NCI-H774 (cell line): ENCODE measurements at regions not wholly inside any gene's neighbourhood (a gene's known extent, or its start where the extent isn't known, plus 50 kb on each side); places are given as distances from the start of the nearest gene placed in this dataset.
"Not testable (repeated sequence)": the region's sequence is repeated elsewhere in the genome, so short reads cannot be mapped to it uniquely, and the experiment has no call there.

Experiments
- DNase-seq: peaks from one replicate; lab custom pipeline; 2025; lab: John Stamatoyannopoulos, UW

DNA sequence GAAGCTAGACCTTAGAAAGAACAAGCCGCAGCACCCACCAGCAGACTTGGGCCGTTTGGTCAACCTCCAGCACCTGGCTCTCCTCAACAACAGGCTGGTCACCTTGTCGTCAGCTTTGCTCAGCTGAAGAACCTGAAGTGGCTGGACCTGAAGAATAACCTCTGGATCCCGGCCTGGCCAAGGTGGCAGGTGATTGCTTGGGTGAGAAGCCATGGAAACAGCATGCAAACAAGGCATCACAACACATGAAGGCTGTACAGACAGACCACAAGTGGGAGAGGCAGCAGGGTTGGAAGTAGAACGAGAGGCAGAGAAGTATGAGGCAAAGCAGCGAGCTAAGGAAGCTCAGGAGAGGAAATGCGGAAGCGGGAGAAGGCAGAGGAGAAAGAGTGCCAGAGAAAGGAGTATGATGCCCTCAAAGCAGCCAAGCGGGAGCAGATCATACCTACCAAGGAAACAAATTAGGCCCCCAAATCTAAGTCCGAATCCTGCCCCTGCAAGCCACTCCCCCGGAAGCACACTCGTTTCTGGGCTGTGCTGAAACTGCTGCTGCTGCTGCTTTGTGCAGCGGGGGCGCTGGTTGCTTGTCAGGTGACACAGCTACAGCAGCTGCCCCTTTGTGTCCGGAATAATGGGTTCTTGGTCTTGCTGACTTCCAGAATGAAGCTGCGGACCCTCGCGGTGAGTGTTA lies 121.6 kb upstream of the LGSN start:
- peak; percentile 88 for DNase-seq

DNA sequence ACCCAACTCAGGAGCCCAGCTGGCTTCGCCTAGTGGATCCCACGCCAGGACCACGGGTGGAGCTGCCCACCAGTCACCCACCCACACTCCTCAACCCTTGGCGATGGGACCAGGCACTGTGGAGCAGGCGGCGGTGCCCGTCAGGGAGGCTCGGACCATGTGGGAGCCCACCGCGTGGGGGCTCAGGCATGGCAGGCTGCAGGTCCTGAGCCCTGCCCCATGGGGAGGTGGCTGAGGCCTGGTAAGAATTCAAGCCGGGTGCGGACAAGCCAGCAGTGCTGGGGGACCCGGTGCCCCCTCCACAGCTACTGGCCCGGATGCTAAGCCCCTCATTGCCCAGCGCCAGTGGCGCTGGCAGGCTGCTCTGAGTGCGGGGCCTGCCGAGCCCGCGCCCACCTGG lies 123.1 kb upstream of the LGSN start:
- no peak for DNase-seq

DNA sequence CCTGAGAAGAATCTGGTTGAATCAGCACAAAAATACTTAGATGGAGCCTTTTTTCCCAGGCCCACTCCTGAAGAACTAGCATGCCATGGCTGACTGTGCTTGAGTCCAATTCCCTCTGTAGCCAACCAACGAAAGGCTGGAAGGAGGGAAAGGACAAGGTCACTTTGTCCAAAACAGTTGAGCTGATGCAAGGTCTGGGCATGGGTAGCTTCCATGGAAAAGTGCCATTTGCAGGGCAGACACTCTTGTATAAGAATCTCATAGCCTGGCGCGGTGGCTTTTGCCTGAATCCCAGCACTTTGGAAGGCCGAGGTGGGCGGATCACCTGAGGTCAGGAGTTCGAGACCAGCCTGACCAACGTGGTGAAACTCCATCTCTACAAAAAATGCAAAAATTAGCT lies 125.0 kb upstream of the LGSN start:
- no peak for DNase-seq

DNA sequence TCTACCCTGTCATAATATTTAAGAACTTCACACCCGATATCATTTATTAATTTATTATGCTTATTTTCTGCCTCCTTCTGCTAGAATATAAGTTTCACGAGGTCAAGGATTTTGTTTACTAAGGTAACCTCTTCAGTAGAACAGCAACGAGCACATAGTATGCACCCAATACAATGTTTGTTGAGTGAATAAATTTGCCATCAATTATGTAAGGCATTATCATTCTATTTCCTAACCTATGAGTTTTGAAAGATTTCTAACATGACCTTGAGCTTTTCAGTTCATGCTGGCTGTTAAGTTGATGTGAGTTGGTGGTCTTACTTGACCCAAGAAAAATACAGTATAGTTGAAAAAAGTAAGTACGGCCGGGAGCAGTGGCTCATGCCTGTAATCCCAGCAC lies 125.9 kb upstream of the LOC128125822 start:
- DNase-seq, result no peak

DNA sequence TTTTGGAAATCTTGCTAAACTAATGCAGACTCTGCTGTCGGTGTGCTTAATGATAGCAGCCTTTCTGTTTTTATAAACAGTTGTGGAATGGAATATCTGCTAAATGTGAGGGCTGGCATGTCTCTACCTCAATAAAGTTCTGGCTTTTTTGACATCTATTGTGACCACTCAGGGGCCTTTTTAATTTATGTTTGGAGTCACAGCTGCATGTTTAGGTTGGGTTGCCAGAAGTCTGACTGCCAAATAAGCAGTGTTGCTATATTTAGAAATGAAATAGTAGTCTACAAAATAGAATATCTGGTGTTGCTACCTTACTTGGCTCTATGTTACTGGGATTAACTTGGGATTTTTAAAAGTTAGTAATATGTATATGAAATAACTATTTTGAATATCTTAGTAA lies 125.1 kb upstream of the LOC128125822 start:
- DNase-seq, result no peak

DNA sequence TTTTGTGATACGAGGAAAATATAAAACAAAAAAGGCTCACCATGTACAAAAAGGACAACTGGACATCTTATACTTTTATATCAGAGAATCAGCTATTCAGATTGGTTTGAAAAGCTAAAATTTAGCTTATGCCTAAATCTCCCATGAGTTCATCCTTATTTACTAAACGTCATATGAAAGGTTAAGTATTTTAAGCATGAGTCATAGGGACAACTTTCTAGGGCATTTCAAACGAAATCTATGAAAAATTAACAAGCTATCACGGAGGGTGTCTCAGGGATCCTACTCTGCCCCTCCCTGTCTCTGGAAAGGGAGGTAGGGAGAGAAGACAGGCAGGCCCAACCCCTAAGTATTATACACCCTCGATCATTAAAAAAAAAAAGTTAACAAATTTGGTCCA lies 124.1 kb upstream of the LOC128125822 start:
- no peak for DNase-seq

DNA sequence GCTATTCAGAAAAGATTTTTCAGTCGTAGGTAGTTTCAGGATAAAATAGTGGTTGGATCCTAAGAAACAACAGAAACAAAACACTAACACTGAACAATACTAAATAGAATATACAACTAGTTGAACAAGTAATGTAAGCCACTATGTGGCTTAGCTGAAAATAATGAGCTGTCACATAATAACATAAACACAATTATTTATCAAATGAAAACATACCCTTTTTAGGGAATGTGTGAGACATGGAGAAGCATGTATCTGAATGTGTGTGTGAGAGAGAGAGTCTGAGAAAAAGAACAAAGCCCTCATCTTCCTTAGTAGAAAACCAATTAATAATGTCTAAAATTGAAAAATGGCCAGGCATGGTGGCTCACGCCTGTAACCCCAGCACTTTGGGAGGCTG lies 122.6 kb upstream of the LOC128125822 start:
- DNase-seq, result no peak

DNA sequence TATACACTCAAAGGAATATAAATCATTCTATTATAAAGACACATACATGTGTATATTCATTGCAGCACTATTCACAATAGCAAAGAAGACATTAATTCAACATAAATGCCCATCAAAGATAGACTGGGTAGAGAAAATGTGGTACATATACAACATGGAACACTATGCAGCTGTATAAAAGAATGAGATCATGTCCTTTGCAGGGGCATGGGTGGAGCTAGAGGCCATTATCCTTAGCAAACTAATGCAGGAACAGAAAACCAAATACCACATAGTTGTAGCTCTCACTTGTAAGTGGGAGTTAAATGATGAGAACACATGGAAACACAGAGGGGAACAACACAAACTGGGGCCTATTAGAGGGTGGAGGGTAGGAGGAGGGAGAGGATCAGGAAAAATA lies 121.0 kb upstream of the LOC128125822 start:
- no peak for DNase-seq

DNA sequence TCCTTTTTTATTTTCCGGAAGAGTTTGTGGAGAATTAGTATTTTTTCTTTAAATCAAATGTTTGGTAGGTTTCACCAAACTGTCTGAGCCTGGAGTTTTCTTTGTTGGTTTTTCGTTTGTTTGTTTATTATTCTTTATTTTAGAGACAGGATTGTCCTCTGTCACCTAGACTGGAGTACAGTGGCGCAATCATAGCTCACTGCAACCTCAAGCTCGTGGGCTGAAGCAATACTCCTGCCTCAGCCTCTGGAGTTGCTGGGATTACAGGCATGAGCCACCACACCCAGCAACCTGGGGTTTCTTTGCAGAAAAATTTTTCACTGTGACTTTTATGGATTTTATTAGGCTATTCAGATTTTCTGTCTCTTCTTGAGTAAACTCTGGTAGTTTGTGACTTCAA lies 120.2 kb upstream of the LOC128125822 start:
- DNase-seq, result no peak

DNA sequence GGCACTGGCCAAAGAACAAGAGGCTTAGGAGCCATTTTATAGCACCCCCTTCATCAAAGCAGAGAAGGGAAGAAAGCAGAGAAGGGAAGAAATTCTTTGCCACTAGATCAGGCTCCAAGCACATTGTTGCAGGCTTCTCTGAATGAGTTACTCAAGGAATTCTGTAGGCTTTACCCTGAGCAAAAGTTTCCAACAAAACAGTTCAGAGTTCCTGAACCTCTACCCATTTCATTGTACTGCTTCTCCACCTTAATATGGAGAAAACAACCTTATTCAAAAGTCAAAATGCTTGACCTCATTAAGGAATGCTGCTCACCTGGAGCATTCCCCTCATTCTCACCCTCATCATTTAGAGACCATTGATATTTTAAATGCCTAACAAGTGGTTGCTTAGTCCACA lies 115.5 kb upstream of the LOC128125822 start:
- DNase-seq, result no peak

DNA sequence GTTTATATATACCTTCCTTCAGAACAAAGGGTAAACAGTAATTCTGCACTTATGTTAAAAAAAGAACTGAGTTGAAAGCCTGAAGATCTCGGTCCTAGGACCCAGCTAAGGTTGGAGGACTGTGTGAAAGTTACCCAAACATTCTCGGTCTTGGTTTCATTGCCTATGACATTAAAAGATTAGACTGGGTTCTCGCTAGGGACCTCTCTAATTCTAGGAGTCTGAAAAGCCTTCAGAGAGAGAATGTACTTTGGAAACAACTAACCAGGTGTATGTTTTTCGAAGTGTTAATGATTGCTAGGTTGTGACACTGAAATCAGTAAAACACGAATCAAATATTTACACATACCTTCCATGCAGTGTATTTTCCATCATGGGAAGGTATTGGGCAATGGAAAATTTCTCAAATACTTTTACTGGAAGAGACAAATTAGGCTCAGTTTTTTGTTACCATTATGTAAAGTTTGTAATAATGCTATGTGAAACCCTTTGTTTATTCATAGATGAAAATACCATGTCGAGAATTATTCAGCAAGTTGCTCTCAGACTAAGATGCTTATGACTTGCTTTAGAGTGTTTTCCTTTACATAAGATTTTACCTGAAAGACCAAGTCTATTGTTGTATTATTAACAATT lies 113.7 kb upstream of the LOC128125822 start:
- no peak for DNase-seq

DNA sequence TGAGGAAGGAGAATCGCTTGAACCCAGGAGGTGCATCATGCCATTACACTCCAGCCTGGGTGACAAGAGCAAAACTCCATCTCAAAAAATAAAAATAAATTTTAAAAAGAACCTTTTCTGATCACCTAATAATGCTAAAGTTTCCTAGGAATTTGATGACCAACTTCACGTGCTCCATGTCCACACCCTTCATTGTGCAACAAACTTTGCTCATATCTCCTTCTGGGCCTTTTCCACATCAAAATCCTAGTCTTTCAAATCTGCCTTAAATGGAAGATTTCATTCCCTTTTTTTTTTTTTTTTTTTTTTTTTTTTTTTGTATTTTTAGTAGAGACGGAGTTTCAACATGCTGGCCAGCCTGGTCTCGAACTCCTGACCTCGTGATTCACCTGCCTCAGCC lies 112.5 kb upstream of the LOC128125822 start:
- DNase-seq, result no peak

DNA sequence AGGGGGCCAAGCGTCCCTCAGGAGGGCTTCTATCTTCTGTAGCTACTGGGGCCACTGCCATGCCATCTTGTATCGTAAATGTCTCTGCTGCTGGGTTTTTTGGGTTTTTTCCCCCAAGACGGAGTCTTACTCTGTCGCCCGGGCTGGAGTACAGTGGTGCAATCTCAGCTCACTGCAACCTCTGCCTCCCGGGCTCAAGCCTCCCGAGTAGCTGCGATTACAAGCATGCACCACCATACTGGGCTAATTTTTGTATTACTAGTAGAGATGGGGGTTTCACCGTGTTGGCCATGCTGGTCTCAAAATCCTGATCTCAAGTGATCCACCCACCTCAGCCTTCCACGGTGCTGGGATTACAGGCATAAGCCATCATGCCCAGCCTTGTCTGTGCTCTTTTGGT lies 111.3 kb upstream of the LOC128125822 start:
- no peak for DNase-seq

DNA sequence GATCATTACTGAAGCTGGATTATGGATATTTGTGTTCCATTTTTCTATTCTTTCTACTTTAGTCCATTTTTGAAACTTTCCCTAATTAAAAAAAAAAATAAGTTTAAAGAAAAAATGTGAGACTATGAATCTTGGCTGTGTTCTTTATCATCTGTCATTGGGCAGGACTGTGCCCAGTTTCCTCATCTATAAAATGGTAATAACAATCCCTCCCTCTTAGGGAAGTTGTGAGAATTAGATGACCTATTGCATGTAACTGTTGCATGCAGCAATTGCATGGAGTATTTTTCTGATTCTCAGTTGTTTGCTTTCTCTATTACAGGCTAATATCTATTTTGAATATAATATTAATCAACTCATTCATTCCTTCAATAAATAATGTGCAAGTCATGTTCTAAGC lies 108.2 kb upstream of the LOC128125822 start:
- no peak for DNase-seq

DNA sequence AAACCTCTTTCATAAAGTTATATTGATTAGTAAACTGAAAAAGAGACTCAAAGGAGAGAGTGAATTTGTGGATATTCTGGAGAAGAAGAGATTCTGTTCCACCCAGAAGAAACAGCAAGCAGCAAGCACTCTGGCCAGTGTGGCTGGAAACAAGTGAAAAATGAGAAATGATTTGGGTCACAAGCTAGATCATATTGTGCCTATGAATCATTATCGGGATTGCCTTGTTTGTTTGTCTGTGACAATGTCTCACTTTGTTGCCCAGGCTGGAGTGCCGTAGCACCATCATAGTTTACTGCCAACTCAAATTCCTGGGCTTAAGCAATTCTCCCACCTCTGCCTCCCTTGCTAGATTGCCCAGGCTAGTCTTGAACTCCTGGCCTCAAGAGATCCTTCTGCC lies 106.5 kb upstream of the LOC128125822 start:
- no peak for DNase-seq

DNA sequence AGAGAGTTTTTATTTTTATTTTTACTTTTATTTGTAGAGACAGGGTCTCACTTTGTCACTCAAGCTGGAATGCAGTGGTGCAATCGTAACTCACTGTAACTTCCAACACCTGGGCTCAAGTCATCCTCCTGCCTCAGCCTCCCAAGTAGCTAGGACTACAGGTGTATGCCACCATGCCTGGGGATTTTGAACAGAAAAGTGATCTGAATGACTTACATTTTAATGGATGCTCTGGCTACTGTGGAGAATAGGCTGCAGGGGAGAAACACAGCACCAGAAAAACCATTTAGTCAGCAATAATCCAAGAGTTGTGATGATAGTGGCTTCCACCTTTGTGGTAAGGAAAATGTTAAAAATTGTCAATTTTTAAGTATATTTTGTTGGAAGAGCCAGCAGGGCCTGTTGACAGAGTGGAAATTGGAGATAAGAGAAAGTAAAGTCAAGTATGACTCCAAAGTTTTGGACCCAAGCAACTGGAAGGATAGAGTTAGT lies 106.0 kb upstream of the LOC128125822 start:
- DNase-seq, result no peak

DNA sequence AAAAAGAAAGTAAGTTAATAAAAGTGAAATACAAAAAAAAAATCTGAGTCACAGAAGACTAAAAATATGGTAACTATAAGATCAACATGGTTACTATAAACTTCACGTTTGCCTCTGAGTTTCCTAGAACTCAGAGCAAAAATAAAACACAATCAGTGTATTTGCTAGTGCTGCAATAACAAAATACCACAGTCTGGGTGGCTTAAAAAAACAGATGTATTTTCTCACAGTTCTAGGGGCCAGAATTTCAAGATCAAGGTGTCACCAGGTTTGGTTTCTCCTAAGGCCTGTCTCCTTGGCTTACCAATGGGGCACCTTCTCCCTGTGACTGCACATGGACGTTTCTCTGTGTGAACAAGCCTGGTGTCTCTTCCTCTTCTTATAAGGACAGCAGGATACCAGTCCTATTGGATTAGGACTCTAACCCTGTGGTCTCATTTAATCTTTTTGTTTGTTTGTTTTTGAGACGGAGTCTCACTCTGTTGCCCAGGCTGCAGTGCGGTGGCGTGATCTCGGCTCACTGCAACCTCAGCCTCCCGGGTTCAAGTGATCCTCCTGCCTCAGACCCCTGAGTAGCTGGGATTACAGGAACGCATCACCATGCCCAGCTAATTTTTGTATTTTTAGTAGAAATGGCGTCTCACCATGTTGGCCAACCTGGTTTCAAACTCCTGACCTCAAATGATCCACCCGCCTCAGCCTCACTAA lies 104.9 kb upstream of the LOC128125822 start:
- no peak for DNase-seq

DNA sequence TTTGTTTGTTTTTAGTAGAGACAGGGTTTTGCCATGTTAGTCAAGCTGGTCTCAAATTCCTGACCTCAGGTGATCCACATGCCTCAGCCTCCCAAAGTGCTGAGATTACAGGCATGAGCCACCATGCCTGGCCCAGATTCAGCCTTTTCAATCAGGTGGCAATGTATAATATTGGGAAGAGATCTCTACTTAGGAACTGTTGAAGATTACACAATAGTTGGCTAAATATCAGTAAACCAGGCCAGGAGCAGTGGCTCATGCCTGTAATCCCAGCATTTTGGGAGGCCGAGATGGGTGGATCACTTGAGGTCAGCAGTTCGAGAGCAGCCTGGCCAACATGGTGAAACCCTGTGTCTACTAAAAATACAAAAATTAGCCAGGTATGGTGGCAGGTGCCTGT lies 101.1 kb upstream of the LOC128125822 start:
- not testable (repeated sequence) for DNase-seq

DNA sequence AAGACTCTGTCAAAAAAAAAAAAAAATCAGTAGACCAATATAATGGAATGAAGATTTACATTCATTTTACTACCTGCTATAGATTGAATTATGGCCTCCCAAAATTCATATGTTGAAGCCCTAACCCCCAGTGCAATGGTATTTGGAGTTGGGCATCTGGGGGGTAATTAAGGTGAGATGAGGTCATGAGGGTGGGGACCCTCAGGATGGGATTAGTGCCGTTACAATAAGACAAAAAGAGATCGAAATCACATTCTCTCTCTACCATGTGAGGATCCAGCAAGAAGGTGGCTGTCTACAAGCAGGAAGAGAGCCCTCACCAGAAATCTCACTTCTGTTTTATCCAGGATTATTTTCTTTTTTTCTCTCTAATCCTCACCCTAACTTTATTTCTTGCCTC lies 100.6 kb upstream of the LOC128125822 start:
- DNase-seq, result no peak

DNA sequence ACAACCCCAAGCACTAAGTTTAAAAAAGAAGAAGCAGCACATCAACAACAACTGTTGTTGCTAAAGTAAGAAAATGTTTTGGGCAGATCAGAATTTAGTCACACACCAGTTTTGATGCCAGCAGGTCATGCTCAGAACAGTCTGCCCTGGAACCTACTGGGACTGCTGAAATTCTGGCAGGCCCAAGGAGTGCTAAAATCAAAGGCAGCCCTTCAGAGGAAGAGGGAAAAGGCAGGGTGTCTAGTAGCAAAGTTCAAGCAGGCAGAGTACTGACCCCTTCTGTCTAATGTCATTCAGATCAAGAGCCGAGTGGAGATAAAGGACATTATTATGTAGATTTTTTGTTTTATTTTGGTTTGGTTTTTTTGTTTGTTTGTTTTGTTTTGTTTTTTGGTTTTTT lies 96.6 kb upstream of the LOC128125822 start:
- DNase-seq, result no peak

DNA sequence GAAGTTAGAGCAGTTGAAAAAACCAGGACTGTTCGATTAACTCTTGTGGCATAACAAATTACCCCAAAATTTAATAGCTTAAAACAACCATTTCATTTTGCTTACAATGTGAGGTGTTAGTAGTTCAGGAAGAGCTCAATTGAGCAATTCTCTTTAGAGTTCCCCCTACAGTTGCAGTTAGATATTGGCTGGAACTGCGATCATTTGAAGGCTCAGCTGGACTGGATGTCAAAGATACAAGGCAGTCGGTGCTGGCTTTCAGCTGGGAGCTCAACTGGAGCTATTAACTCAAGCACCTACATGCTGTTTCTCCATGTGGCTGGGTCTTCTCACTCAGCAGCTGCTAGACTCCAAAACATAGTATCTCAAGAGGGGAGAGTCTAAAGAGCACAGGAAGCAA lies 96.0 kb upstream of the LOC128125822 start:
- no peak for DNase-seq

DNA sequence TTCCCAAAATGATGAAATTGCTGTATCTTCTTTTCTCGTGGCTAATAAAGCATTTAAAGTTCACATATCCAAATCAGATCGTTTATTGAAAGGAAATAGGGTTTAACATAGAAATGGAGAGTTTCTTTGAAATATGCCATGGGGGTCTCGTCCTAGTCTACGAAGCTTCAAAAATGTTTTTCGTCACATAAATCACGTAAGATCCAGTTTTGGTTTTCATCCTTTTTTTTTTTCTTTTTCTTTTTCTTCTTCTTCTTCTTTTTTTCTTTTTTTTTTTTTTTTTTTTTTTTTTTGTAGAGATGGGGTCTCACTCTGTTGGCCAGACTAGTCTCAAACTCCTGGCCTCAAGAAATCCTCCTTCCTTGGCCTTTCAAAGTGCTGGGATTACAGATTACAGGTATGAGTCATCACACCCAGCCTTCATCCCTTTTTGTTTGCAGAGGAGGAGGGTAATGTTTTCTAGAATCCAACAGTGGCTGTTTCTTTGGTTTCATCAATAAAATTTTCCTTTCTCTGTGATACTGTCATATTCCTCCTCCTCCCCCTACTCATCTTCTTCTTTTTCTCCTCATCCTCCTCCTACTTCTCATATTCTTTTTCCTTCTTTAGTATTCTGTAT lies 94.7 kb upstream of the LOC128125822 start:
- no peak for DNase-seq

DNA sequence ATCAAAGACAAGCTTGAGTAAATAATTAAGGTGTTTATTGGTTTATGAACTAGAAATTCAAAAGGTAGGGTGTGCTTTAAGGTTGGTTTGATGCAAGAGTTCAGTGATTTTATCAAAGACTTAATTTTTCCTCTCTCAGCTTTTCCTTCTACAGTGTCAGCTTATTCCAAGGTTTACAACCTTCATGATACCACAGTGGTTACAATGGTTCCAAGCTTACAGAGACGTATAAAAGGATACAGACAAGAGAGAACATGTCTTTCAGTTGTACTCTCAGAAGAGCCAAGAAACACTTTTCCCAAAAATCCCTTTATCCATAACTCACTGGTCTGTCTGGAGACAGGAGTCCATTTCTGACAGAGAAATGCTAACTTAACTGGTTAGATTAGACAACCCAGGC lies 93.5 kb upstream of the LOC128125822 start:
- DNase-seq, result no peak
